ENCODE measurements at regions not wholly inside any gene's neighbourhood (a gene's known extent, or its start where the extent isn't known, plus 50 kb on each side); places are given as distances from the start of the nearest gene placed in this dataset.

DNA sequence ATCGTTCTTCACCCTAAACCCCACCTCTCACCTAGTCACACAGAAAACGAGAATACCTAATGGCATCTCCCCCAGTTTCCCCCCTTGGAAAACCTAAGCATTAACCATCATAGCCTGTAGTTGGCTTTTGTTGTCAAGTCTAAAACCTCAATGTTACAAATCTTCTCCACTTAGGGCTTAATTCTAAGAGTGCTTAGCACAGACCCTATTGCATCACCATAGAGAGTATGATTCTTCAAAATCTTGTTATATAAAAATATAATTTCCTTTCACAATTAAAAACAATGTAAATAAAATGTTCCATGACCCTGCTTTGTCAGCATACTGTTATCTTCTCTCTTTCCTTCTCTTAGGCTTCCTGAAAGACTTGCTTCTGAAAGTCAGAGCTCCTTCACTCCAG is 263.2 kb upstream of the RGS18 start:
- TF ChIP-seq, protein P1, sequence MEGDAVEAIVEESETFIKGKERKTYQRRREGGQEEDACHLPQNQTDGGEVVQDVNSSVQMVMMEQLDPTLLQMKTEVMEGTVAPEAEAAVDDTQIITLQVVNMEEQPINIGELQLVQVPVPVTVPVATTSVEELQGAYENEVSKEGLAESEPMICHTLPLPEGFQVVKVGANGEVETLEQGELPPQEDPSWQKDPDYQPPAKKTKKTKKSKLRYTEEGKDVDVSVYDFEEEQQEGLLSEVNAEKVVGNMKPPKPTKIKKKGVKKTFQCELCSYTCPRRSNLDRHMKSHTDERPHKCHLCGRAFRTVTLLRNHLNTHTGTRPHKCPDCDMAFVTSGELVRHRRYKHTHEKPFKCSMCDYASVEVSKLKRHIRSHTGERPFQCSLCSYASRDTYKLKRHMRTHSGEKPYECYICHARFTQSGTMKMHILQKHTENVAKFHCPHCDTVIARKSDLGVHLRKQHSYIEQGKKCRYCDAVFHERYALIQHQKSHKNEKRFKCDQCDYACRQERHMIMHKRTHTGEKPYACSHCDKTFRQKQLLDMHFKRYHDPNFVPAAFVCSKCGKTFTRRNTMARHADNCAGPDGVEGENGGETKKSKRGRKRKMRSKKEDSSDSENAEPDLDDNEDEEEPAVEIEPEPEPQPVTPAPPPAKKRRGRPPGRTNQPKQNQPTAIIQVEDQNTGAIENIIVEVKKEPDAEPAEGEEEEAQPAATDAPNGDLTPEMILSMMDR (IDR thresholded peaks at IDR 0.05; ENCODE audit: low read depth, low read length, poor library complexity, severe bottlenecking), result no peak
- TF ChIP-seq EZH2phosphoT487 (IDR thresholded peaks at IDR 0.05; ENCODE audit: borderline replicate concordance, low read length), result no peak
